PC-9 (cell line): ENCODE measurements at regions not wholly inside any gene's neighbourhood (a gene's known extent, or its start where the extent isn't known, plus 50 kb on each side); places are given as distances from the start of the nearest gene placed in this dataset.

Experiments
- BruUV-seq: library from RNA; stranded (reverse); fragments of 400-500 nt; replicated peaks from 2 replicates; lab custom pipeline; 2021; lab: Mats Ljungman, UMichigan
- CTCF ChIA-PET: fragments of 300-600 bp; sonication (Branson Sonifier 250); formaldehyde crosslinking; loops from one replicate; lab custom pipeline; 2022; ENCODE audit warnings: antibody characterized with exemption; lab: Charles Lee
- POLR2A ChIA-PET: fragments of 300-600 bp; sonication (Branson Sonifier 250); formaldehyde crosslinking; loops from one replicate; lab custom pipeline; 2022; ENCODE audit warnings: antibody characterized with exemption; ENCODE audit not compliant: unreplicated experiment; lab: Charles Lee
- DNase-seq, 2 experiments: peaks; one replicate each; pipeline versions ENCODE4 v3.0.0 to v3.0.0-alpha.2; 2015 to 2022; ENCODE audit warnings: mixed read lengths in 1 of 2
- H2AFZ ChIP-seq: fragments of 200-600 bp; sonication (generic); 2 replicates; pipeline ENCODE4 v1.8.1; 2017; ENCODE audit warnings: antibody characterized with exemption
- H3F3A ChIP-seq: fragments of 200-600 bp; sonication (generic); 2 replicates; pipeline ENCODE4 v1.8.1; 2017; ENCODE audit warnings: antibody characterized with exemption, mild to moderate bottlenecking, low read depth; ENCODE audit not compliant: insufficient read depth
- H3K27ac ChIP-seq: fragments of 200-600 bp; sonication (generic); 2 replicates; pipeline ENCODE4 v1.6.1; 2016; ENCODE audit warnings: mixed run types
- H3K27me3 ChIP-seq: fragments of 200-600 bp; sonication (generic); 2 replicates; pipeline ENCODE4 v1.6.1; 2016; ENCODE audit warnings: low read depth, mixed run types; ENCODE audit not compliant: insufficient read depth
- H3K36me3 ChIP-seq: fragments of 200-600 bp; sonication (generic); 2 replicates; pipeline ENCODE4 v1.6.1; 2016; ENCODE audit warnings: low read depth, mixed run types
- H3K4me1 ChIP-seq: fragments of 200-600 bp; sonication (generic); replicated peaks from 2 replicates; pipeline ENCODE4 v1.6.1; 2016; ENCODE audit warnings: mixed run types; ENCODE audit not compliant: insufficient read depth
- H3K4me2 ChIP-seq: fragments of 200-600 bp; sonication (generic); 2 replicates; pipeline ENCODE4 v1.6.1; 2017; ENCODE audit warnings: mixed run types
- H3K4me3 ChIP-seq: fragments of 200-600 bp; sonication (generic); 2 replicates; pipeline ENCODE4 v1.6.1; 2016; ENCODE audit warnings: mixed run types
- H3K79me2 ChIP-seq: fragments of 200-600 bp; sonication (generic); 2 replicates; pipeline ENCODE4 v1.6.1; 2017; ENCODE audit warnings: low read depth, mixed run types
- H3K9me2 ChIP-seq: fragments of 200-600 bp; sonication (generic); 2 replicates; pipeline ENCODE4 v1.8.1; 2017; ENCODE audit warnings: mild to moderate bottlenecking; ENCODE audit not compliant: insufficient read depth
- H3K9me3 ChIP-seq: fragments of 200-600 bp; sonication (generic); 2 replicates; pipeline ENCODE4 v1.8.1; 2016; ENCODE audit warnings: low read depth; ENCODE audit not compliant: insufficient read depth
- H4K20me1 ChIP-seq: fragments of 200-600 bp; sonication (generic); 2 replicates; pipeline ENCODE4 v1.8.1; 2017; ENCODE audit not compliant: insufficient read depth
- CTCF ChIP-seq: fragments of 200-600 bp; sonication (generic); conservative IDR thresholded peaks from 2 replicates; pipeline ENCODE4 v1.6.1; 2017; ENCODE audit warnings: mixed run types, antibody characterized with exemption, mild to moderate bottlenecking, moderate library complexity
- EZH2 ChIP-seq: fragments of 200-600 bp; sonication (generic); IDR thresholded peaks from 2 replicates; pipeline ENCODE4 v1.8.0; 2017; ENCODE audit warnings: antibody characterized with exemption, low read depth
- intact Hi-C: fragments of 100-400 bp; cut with micrococcal nuclease; formaldehyde crosslinking; loops from one replicate; pipeline ENCODE4 v1.10.0; 2022; ENCODE audit not compliant: unreplicated experiment

DNA sequence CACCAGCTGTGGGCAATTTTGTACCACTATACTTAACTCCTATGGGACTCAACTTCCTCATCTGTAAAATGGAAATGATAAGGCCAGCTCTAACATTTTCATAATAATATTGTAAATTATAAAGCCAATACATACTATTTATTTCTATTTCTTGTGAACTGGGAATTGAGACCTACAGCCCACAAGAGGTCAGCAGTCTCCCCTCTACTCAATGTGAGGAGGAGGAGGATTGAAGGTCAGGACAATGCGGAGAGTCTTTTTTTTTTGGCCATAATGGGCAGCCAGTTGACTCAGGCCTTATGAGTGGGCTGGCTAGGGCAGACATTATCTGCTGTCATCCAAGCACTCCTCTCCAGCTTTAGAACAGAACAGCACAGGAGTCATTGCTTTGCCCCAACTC, 90.5 kb downstream of the NUF2 start:
- no peak for DNase-seq
- Histone ChIP-seq H4K20me1 (no peaks in the 10 kb centered on the region), H3K9me2 (no peaks in the 10 kb centered on the region), H3K4me3 (no peak overlapping the region), H3K36me3 (no peaks in the 10 kb centered on the region), H3K79me2 (no peaks in the 10 kb centered on the region), H3K27ac (no peak overlapping the region), H2AFZ (no peak overlapping the region), H3K9me3 (no peaks in the 10 kb centered on the region), H3K4me2 (no peak overlapping the region), H3K4me1 (no peaks in the 10 kb centered on the region), H3K27me3 (no peaks in the 10 kb centered on the region), H3F3A (no peaks in the 10 kb centered on the region)
- intact Hi-C loops, result no loop called here
- BruUV-seq, result no TSS peak
- TF ChIP-seq CTCF (no peak), EZH2 (no peak)
- ChIA-PET POLR2A (no interaction called here), CTCF (no interaction called here)

- POLR2A ChIA-PET, result no interaction called here
Observed at GRCh38 chr1:163414778-163415177, 93.0 kb downstream of the NUF2 start.

DNA sequence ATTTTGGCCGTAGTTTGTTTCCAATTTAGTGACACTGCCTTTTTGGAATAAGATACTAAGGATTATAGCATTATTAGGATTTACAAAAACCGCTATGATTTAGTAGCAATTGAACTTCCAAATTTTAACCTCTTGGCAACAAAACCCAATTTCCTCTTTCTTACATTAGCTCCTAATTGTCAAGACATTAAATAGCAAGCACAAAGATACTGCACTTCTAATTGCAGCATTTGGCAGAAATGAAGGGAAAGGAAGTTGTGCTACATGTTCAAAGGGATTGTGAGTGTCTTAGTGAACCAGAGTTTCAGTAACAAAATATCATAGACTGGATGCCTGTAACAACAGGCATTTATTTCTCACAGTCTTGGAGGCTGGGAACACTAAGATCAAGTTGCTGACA, 99.9 kb downstream of the NUF2 start:
- Histone ChIP-seq H3K4me1 (no peaks in the 10 kb centered on the region), H3K79me2 (no peaks in the 10 kb centered on the region), H2AFZ (no peak overlapping the region), H3K4me3 (no peak overlapping the region), H3K4me2 (no peak overlapping the region), H3K27ac (no peak overlapping the region), H4K20me1 (no peaks in the 10 kb centered on the region), H3K27me3 (peaks cover 3% of the 10 kb centered on the region; the same call in 1 of the 2 replicates), H3K9me2 (no peaks in the 10 kb centered on the region), H3K9me3 (no peaks in the 10 kb centered on the region), H3F3A (no peaks in the 10 kb centered on the region), H3K36me3 (no peaks in the 10 kb centered on the region)
- intact Hi-C loops, result no loop called here
- POLR2A ChIA-PET, result no interaction called here
- DNase-seq, result no peak
- CTCF ChIA-PET, result no interaction called here
- BruUV-seq, result no TSS peak
- TF ChIP-seq EZH2 (no peak), CTCF (no peak)

More at GRCh38 chr1:163414778-163415177, 93.0 kb downstream of the NUF2 start:
- Histone ChIP-seq H3K27ac (no peak overlapping the region), H3K4me2 (no peak overlapping the region), H4K20me1 (no peaks in the 10 kb centered on the region), H3K4me3 (no peak overlapping the region), H3K27me3 (no peaks in the 10 kb centered on the region), H3F3A (no peaks in the 10 kb centered on the region), H3K9me3 (no peaks in the 10 kb centered on the region), H3K4me1 (no peaks in the 10 kb centered on the region), H3K9me2 (no peaks in the 10 kb centered on the region), H3K79me2 (no peaks in the 10 kb centered on the region), H2AFZ (no peak overlapping the region), H3K36me3 (no peaks in the 10 kb centered on the region)
- intact Hi-C loops, result no loop called here
- TF ChIP-seq EZH2 (no peak), CTCF (no peak)
- no peak for DNase-seq
- no TSS peak for BruUV-seq
- CTCF ChIA-PET, result no interaction called here
